GM21526 (cell line): ENCODE measurements at regions not wholly inside any gene's neighbourhood (a gene's known extent, or its start where the extent isn't known, plus 50 kb on each side); places are given as distances from the start of the nearest gene placed in this dataset.
A peak's percentile ranks its signal among the peaks of the same experiment; 100 is the strongest.

Experiments
- ATAC-seq: cut with Tn5 transposase; IDR thresholded peaks from one replicate; pipeline ENCODE4 v1.9.1; 2021; ENCODE audit warnings: moderate library complexity; ENCODE audit not compliant: unreplicated experiment, low FRiP score

DNA sequence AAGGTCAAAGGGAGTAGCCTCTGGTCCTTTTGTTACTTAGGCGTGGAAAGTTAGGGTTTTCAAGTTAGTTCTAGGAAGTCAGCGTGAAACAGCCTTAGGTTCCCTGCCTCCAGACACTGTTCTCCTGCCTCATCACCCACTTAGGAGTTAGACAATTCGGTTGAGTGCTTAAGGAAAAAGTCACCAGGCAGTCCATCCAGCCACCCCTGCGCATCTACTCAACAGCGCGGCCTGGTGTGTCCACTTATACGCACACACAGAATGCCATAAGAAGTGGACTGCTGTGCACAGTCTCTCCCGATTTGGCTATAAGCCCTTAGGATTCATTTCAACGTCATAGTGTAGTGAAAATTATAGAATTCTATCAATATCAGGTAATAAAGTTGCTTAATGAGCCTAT lies 470.8 kb upstream of the TNP1 start:
- ATAC-seq = no peak

- no peak for ATAC-seq
These were observed 469.2 kb upstream of the TNP1 start for GRCh38 chr2:217329023-217329431.

DNA sequence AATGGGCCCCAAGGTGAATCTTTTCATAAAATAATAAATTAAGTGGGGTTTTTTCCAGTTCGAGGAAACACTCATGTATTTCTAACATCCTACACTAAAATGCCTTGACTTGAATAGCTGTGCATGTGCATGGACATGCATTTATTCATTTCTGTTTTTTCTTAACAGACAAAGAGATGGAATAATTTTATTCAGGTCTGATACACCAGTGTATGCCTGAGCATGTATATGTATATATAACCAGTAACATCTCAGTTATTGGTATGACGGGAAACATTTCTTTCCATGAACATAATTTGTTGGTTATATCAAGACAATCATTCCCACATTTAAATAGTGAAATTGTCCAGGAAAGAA lies 468.7 kb upstream of the TNP1 start:
- no peak for ATAC-seq

DNA sequence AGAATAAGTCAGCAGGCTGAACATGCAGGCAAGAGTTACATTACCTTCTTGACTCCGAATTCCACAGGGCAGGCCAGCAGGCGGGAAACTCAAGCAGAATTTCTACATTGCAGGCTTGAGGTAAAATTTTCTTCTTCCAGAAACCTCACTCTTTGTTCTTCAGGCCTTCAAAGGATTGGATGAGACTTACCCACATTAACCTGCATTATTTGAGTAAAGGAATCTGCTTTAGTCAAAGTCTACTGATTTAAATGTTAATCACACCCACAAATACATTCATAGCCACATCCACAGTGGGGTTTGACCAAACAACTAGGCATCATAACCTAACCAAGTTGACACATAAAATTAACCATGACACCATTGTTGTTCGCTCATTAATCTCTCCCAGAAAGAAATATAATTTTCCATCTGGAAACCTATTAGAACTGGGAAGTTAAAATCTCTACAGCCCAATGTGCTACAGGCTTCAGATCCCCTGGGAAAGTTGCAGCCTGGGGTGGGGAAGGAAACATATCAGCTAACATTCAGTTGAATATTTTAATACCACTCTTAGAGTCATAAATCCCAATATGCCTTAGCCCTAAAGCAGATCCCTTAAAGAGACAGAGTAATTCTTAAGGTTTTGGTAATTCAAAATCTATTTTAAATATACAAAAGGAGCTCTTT lies 468.2 kb upstream of the TNP1 start:
- no peak for ATAC-seq

DNA sequence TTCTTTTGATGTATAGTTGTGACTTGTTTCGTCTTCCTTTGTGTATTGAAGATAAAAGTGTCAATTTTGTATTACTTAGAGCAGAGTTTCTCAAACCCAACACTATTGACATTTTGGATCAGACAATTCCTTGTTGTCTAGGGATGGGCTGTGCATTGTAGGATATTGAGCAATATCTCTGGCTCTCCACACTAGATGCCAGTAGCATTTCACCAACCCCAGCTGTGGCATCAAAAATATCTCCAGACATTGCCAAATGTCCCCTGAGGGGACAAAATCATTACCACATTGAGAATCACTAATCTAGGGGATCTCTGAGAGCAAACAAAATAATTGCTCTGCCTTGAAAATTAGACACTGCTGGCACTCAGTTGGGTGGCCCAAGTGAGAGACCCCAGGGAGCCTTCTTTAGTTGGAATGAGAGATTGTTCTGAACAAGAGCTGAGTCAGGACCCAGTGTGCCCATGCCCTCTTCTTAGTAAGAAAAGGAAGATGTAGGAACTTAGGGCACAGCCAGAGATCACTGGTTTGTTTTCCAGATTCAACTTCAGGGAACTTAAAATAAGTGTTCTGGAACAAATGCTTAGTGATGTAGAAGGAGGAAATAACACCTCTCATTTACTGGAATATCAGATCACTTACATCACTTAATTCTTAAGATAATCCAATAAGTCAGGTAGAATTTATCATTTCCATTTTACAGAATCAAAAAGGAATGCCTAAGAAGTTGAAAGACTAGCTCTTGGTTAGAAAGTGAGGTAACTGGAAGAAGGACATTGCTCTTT lies 466.6 kb upstream of the TNP1 start:
- no peak for ATAC-seq

- ATAC-seq = no peak
These were observed 466.0 kb upstream of the TNP1 start for GRCh38 chr2:217325816-217326215.

GRCh38 chr2:217325251-217325650 lies 465.4 kb upstream of the TNP1 start:
- ATAC-seq = no peak

DNA sequence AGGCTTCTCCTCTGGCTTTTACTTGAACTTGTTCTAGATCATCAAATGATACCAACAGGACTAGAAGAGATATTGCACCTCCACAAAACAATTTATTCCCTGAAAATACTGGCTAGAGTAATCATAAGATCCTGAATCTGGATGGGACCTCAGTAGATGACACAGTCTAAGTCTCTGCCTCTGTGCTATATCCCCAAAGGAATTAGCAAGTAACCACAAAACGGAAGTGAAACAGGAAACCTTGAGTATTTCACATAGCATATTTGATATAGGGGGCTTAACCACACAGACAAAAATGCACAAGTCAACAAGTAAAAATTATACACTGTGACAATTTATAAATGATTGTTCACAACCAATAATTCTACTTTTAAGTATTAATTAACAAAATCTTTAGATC lies 456.9 kb upstream of the TNP1 start:
- peak; percentile 70 for ATAC-seq

DNA sequence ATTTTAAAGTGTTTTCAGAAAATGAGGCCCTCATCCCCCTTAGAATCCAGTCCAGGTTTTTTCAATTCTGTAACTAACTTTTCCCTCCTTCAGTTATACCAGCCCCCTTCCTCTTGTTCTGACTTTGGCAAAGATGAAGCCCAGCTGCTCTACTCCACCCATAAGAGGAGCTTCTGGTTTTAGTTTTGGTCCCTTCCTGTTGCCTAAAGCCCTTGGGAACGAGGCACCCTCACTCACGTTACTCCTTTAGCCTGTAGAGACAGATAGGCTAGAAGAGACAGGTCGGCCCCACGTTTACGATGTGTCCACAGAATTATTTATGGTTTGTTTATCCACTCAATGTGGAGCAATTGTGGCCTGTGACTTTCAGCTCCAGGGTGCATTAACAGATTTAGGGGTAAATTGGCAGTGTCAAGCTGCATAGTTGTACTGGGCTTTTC lies 454.2 kb upstream of the TNP1 start:
- no peak for ATAC-seq

DNA sequence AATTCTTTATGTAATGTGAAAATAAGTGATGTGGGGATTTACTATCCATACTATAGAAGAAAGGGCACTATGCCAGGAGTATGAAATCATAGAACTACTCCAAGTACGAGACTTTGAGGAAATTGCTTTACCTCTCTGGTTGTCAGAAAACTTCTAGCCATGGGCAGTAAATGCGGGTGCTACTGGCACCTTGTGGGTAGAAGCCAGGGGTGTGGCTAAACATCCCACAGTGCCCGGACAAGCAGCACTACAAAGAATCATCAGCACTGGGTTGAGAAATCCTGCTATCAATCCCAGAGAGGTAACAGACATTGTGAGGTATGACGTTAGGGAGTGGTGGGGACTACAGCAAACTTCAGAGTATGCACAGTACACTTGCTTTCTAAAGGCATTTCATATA lies 453.5 kb upstream of the TNP1 start:
- ATAC-seq = no peak

DNA sequence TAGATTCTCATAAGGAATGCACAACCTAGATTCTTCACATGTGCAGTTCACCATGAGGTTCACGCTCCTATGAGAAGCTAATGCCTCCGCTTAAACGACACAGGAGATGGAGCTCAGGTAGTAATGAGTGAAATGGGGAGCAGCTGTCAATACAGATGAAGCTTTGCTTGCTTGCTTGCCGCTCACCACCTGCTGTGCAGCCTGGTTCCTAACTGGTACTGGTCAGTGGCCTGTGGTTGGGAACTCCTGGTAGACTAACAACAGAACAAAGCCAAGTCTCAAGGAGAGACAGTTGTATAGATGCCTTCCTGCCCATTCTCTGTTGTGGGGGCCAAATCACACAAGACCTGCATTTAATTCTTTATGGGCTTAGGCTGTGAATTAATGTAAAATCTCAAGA lies 449.2 kb upstream of the TNP1 start:
- no peak for ATAC-seq

DNA sequence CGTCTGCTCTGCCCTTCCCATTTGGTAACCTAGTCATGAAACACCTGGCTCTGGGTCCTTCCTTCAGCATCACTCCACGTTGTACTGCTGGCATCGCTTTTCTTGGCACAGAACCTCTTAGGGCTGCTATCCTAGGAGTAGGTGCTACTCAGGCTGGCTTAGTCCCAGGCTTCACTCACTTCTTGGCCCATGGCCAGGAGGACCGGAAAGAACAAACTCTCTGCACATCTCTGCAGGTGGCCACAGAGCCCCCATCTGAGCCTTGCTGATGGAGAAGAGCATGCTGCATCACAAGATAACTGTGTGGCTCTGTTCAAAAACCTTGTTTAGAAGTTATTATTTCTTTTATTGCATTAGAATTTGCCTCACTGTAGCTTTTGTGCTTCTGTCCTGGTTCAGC lies 447.2 kb upstream of the TNP1 start:
- no peak for ATAC-seq

DNA sequence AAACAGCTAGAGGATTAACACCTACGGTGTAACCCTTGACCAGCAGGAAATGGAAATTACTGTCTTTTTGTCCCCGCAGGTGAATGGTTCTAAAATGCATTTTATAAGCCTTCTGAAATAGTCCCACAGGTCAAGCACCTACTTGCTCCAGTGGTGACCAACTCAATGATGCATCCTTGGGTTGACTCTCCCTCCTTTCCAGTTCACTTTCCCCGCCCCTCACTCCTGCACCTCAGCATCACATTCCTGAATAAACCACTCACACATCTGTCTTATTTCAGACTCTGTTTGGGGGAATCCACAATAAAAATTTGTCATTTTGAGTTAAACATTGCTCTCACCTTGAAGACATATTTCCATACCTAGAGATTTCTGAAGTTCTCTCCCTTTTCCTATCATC lies 446.0 kb upstream of the TNP1 start:
- ATAC-seq = no peak

- no peak for ATAC-seq
These were observed 444.7 kb upstream of the TNP1 start for GRCh38 chr2:217304582-217304981.

- ATAC-seq = no peak
These were observed 443.0 kb upstream of the TNP1 start for GRCh38 chr2:217302856-217303255.

GRCh38 chr2:217301142-217301925 lies 441.5 kb upstream of the TNP1 start:
- no peak for ATAC-seq

GRCh38 chr2:217299590-217299989 lies 439.7 kb upstream of the TNP1 start:
- no peak for ATAC-seq

GRCh38 chr2:217297096-217297495 lies 437.2 kb upstream of the TNP1 start:
- ATAC-seq = no peak

DNA sequence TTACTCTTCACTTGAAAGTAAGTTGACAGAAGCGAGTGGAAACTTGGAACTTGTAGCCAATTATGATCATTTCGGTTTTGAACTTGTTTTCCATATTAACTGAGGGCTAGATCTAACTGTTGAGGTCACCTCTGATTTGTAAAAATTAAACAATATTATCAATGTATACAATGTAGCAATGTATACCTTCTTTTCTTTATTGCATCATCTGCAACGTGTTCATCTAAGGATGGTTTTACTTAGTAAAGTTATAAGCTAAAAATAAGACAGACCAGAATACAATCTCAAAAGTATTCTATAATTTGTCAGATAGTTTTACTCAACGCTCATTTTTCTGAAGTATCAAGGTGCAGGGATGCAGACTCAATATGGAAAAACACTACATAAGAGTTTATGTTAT lies 435.0 kb upstream of the TNP1 start:
- ATAC-seq = no peak

- no peak for ATAC-seq
These were observed 434.3 kb upstream of the TNP1 start for GRCh38 chr2:217294211-217294610.

DNA sequence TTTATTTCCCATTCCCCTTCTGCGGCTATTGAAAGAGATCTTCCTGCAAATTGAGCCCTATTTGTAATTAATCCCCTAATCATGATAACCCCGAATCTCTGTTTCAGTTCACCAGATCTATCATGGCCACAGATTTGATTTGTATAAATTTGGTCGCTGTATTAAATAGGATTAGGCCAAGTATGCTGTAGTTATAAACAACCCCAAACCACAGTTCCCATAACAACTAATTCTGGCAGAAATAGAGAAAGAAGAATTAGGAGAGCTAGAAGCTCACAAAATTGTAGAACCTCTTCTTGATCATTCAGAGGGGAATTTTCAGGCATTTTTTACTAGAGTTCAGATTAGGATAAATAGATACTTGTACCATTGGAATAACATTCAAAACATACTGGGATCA lies 433.7 kb upstream of the TNP1 start:
- no peak for ATAC-seq

GRCh38 chr2:217293046-217293445 lies 433.2 kb upstream of the TNP1 start:
- ATAC-seq = no peak
